Neural progenitor cell (in vitro differentiated cells): ENCODE measurements at regions not wholly inside any gene's neighbourhood (a gene's known extent, or its start where the extent isn't known, plus 50 kb on each side); places are given as distances from the start of the nearest gene placed in this dataset.

Source experiments
- DNase-seq: peaks from one replicate; pipeline ENCODE4 v3.0.0-alpha.2; 2016; ENCODE audit warnings: low spot score
- H2AFZ ChIP-seq: fragments of 200-600 bp; sonication (generic); replicated peaks from 2 replicates; pipeline ENCODE4 v1.6.1; 2016; ENCODE audit warnings: antibody characterized with exemption
- H3F3A ChIP-seq: fragments of 200-600 bp; sonication (generic); 2 replicates; pipeline ENCODE4 v1.6.1; 2016; ENCODE audit warnings: antibody characterized with exemption, low read depth
- H3K27ac ChIP-seq: fragments of 200-600 bp; sonication (generic); 2 replicates; pipeline ENCODE4 v1.5.1; 2016; ENCODE audit warnings: mild to moderate bottlenecking
- H3K27me3 ChIP-seq: fragments of 200-600 bp; sonication (generic); 2 replicates; pipeline ENCODE4 v1.6.1; 2016; ENCODE audit warnings: mild to moderate bottlenecking, moderate library complexity
- H3K36me3 ChIP-seq: fragments of 200-600 bp; sonication (generic); 2 replicates; pipeline ENCODE4 v1.5.1; 2016
- H3K4me1 ChIP-seq: fragments of 200-600 bp; sonication (generic); 2 replicates; pipeline ENCODE4 v1.6.1; 2016; ENCODE audit warnings: mixed run types
- H3K4me2 ChIP-seq: fragments of 200-600 bp; sonication (generic); 2 replicates; pipeline ENCODE4 v1.6.1; 2016
- H3K4me3 ChIP-seq: fragments of 200-600 bp; sonication (generic); 2 replicates; pipeline ENCODE4 v1.5.1; 2016
- H3K79me2 ChIP-seq: fragments of 200-600 bp; sonication (generic); 2 replicates; pipeline ENCODE4 v1.6.1; 2016; ENCODE audit warnings: low read depth
- H3K9ac ChIP-seq: fragments of 200-600 bp; sonication (generic); 2 replicates; pipeline ENCODE4 v1.6.1; 2016
- H3K9me3 ChIP-seq: fragments of 200-600 bp; sonication (generic); 2 replicates; pipeline ENCODE4 v1.5.1; 2016; ENCODE audit warnings: low read depth
- H4K20me1 ChIP-seq: fragments of 200-600 bp; sonication (generic); 2 replicates; pipeline ENCODE4 v1.6.1; 2016; ENCODE audit warnings: low read depth
- H3K27ac Mint-ChIP-seq: 3 replicates; pipeline ENCODE4 v1.8.0; 2021; ENCODE audit warnings: mixed read lengths
- H3K27me3 Mint-ChIP-seq: 2 replicates; pipeline ENCODE4 v1.8.0; 2022; ENCODE audit warnings: low read depth, mild to moderate bottlenecking, inconsistent platforms, moderate library complexity, mixed read lengths; ENCODE audit not compliant: insufficient read depth
- H3K36me3 Mint-ChIP-seq: 3 replicates; pipeline ENCODE4 v1.8.0; 2021; ENCODE audit warnings: mixed read lengths
- H3K4me1 Mint-ChIP-seq: 3 replicates; pipeline ENCODE4 v1.8.0; 2021; ENCODE audit warnings: mixed read lengths
- H3K4me3 Mint-ChIP-seq: 3 replicates; pipeline ENCODE4 v1.8.0; 2021; ENCODE audit warnings: mild to moderate bottlenecking, moderate library complexity, mixed read lengths
- H3K9me3 Mint-ChIP-seq: 3 replicates; pipeline ENCODE4 v1.8.0; 2020; ENCODE audit warnings: mixed read lengths
- CTCF ChIP-seq: fragments of 200-600 bp; sonication (generic); IDR thresholded peaks from 2 replicates; pipeline ENCODE4 v1.5.1; 2017; ENCODE audit warnings: antibody characterized with exemption, mild to moderate bottlenecking
- EZH2 ChIP-seq: fragments of 200-600 bp; sonication (generic); IDR thresholded peaks from 2 replicates; pipeline ENCODE4 v1.6.1; 2017; ENCODE audit warnings: antibody characterized with exemption, mild to moderate bottlenecking, moderate library complexity
- EZH2phosphoT487 ChIP-seq: fragments of 200-600 bp; sonication (generic); IDR thresholded peaks from 2 replicates; pipeline ENCODE4 v1.6.1; 2017; ENCODE audit warnings: antibody characterized with exemption

- peaks cover 7% of the 10 kb centered on the region for H3K27me3 Mint-ChIP-seq
- no peaks in the 10 kb centered on the region for H3K36me3 Mint-ChIP-seq
- no peaks in the 10 kb centered on the region for H3K4me1 Mint-ChIP-seq
- Histone ChIP-seq H2AFZ (no peak overlapping the region), H3K36me3 (no peaks in the 10 kb centered on the region), H3K27me3 (no peaks in the 10 kb centered on the region), H3K4me1 (peaks cover 6% of the 10 kb centered on the region), H3K4me3 (no peak overlapping the region), H3F3A (no peaks in the 10 kb centered on the region), H3K4me2 (no peak overlapping the region), H3K27ac (no peak overlapping the region), H3K9me3 (no peaks in the 10 kb centered on the region), H3K9ac (no peak overlapping the region), H3K79me2 (no peaks in the 10 kb centered on the region), H4K20me1 (no peaks in the 10 kb centered on the region)
- no peak overlapping the region for H3K4me3 Mint-ChIP-seq
- H3K27ac Mint-ChIP-seq, result no peak overlapping the region
- no peaks in the 10 kb centered on the region for H3K9me3 Mint-ChIP-seq
- TF ChIP-seq CTCF, result no peak
- TF ChIP-seq EZH2, result no peak
- no peak for TF ChIP-seq EZH2phosphoT487
- no peak for DNase-seq
Measured at GRCh38 chr1:58923090-58923470, 139.2 kb upstream of the JUN start.

- H3K27ac Mint-ChIP-seq, result no peak overlapping the region
- H3K79me2 ChIP-seq, result no peaks in the 10 kb centered on the region
- H3K4me1 Mint-ChIP-seq, result no peaks in the 10 kb centered on the region
- no peak overlapping the region for H2AFZ ChIP-seq
- peaks cover 6% of the 10 kb centered on the region for H3K4me1 ChIP-seq
- no peak overlapping the region for H3K4me3 ChIP-seq
- no peaks in the 10 kb centered on the region for H4K20me1 ChIP-seq
- H3K27ac ChIP-seq, result no peak overlapping the region
- H3K36me3 Mint-ChIP-seq, result no peaks in the 10 kb centered on the region
- H3K9me3 ChIP-seq, result no peaks in the 10 kb centered on the region
- no peaks in the 10 kb centered on the region for H3F3A ChIP-seq
- peaks cover 7% of the 10 kb centered on the region for H3K27me3 Mint-ChIP-seq
- TF ChIP-seq EZH2phosphoT487, result no peak
- no peak for TF ChIP-seq EZH2
- no peak for TF ChIP-seq CTCF
- H3K4me2 ChIP-seq, result no peak overlapping the region
- no peak overlapping the region for H3K4me3 Mint-ChIP-seq
- no peaks in the 10 kb centered on the region for H3K9me3 Mint-ChIP-seq
- no peaks in the 10 kb centered on the region for H3K27me3 ChIP-seq
- no peaks in the 10 kb centered on the region for H3K36me3 ChIP-seq
- no peak overlapping the region for H3K9ac ChIP-seq
- no peak for DNase-seq
Measured at GRCh38 chr1:58924016-58924565, 140.2 kb upstream of the JUN start.

- Histone ChIP-seq H3K9me3 (no peaks in the 10 kb centered on the region), H3K79me2 (no peaks in the 10 kb centered on the region), H3K4me3 (no peak overlapping the region), H3K27me3 (no peaks in the 10 kb centered on the region), H3K4me2 (no peak overlapping the region), H3K27ac (no peak overlapping the region), H3K36me3 (no peaks in the 10 kb centered on the region), H3K4me1 (peaks cover 6% of the 10 kb centered on the region), H4K20me1 (no peaks in the 10 kb centered on the region), H2AFZ (no peak overlapping the region), H3K9ac (no peak overlapping the region), H3F3A (no peaks in the 10 kb centered on the region)
- H3K27ac Mint-ChIP-seq, result no peak overlapping the region
- peaks cover 6% of the 10 kb centered on the region for H3K27me3 Mint-ChIP-seq
- TF ChIP-seq EZH2, result no peak
- no peak for TF ChIP-seq EZH2phosphoT487
- TF ChIP-seq CTCF, result no peak
- H3K4me1 Mint-ChIP-seq, result no peaks in the 10 kb centered on the region
- no peaks in the 10 kb centered on the region for H3K9me3 Mint-ChIP-seq
- H3K4me3 Mint-ChIP-seq, result no peak overlapping the region
- no peaks in the 10 kb centered on the region for H3K36me3 Mint-ChIP-seq
- DNase-seq, result no peak
Measured at GRCh38 chr1:58924821-58925220, 141.0 kb upstream of the JUN start.
